CD8-positive, alpha-beta memory T cell (primary cell): ENCODE measurements at regions not wholly inside any gene's neighbourhood (a gene's known extent, or its start where the extent isn't known, plus 50 kb on each side); places are given as distances from the start of the nearest gene placed in this dataset.
"Not testable (repeated sequence)": the region's sequence is repeated elsewhere in the genome, so short reads cannot be mapped to it uniquely, and the experiment has no call there.

Source experiments
- CTCF ChIA-PET: fragments of 350-600 bp; sonication (Branson Sonifier 250); formaldehyde crosslinking; loops from one replicate; lab custom pipeline; 2021; ENCODE audit warnings: antibody characterized with exemption; lab: Charles Lee
- POLR2A ChIA-PET: fragments of 350-600 bp; sonication (Branson Sonifier 250); formaldehyde crosslinking; loops from one replicate; lab custom pipeline; 2021; ENCODE audit warnings: antibody characterized with exemption; lab: Charles Lee
- DNase-seq, 5 donors: peaks; one replicate each; pipeline versions ENCODE4 v3.0.0 to v3.0.0-alpha.2; 2020 to 2022; ENCODE audit warnings: mixed read lengths in 1 of 5
- H3K27ac ChIP-seq: one replicate; pipeline ENCODE4 v1.7.0; 2013; ENCODE audit warnings: low read depth, mild to moderate bottlenecking, low read length, moderate library complexity
- H3K27me3 ChIP-seq: 2 replicates; pipeline ENCODE4 v1.7.0; 2013; ENCODE audit warnings: low read length, mild to moderate bottlenecking; ENCODE audit not compliant: insufficient read depth, poor library complexity, severe bottlenecking
- H3K36me3 ChIP-seq: 2 replicates; pipeline ENCODE4 v1.7.0; 2013; ENCODE audit warnings: mild to moderate bottlenecking, low read length, moderate library complexity; ENCODE audit not compliant: insufficient read depth
- H3K4me1 ChIP-seq: 2 replicates; pipeline ENCODE4 v1.7.0; 2013; ENCODE audit warnings: mild to moderate bottlenecking, low read length, moderate library complexity; ENCODE audit not compliant: insufficient read depth
- H3K4me3 ChIP-seq: 2 replicates; pipeline ENCODE4 v1.7.0; 2013; ENCODE audit warnings: mild to moderate bottlenecking, low read length
- H3K9me3 ChIP-seq: 2 replicates; pipeline ENCODE4 v1.7.0; 2013; ENCODE audit warnings: mild to moderate bottlenecking, low read length
- H3K27ac Mint-ChIP-seq, 8 donors: one replicate each; pipeline ENCODE4 v1.8.0; 2020 to 2021; ENCODE audit warnings: mixed read lengths in 8 of 8, mild to moderate bottlenecking in 6 of 8, inconsistent platforms in 3 of 8, moderate library complexity in 3 of 8
- H3K27me3 Mint-ChIP-seq, 2 donors: one replicate each; pipeline ENCODE4 v1.8.0; 2020 to 2021; ENCODE audit warnings: mixed read lengths in 2 of 2, mild to moderate bottlenecking in 1 of 2, moderate library complexity in 1 of 2
- H3K36me3 Mint-ChIP-seq, 3 donors: one replicate each; pipeline ENCODE4 v1.8.0; 2020 to 2021; ENCODE audit warnings: mixed read lengths in 3 of 3, inconsistent platforms in 1 of 3, mild to moderate bottlenecking in 1 of 3
- H3K4me1 Mint-ChIP-seq, 3 donors: one replicate each; pipeline ENCODE4 v1.8.0; 2020 to 2021; ENCODE audit warnings: mixed read lengths in 3 of 3, inconsistent platforms in 1 of 3, mild to moderate bottlenecking in 1 of 3
- H3K4me3 Mint-ChIP-seq, 7 donors: one replicate each; pipeline ENCODE4 v1.8.0; 2020 to 2021; ENCODE audit warnings: mixed read lengths in 7 of 7, mild to moderate bottlenecking in 6 of 7, moderate library complexity in 4 of 7, inconsistent platforms in 2 of 7
- H3K9me3 Mint-ChIP-seq, 5 donors: one replicate each; pipeline ENCODE4 v1.8.0; 2020 to 2022; ENCODE audit warnings: mixed read lengths in 5 of 5, mild to moderate bottlenecking in 3 of 5, moderate library complexity in 2 of 5, inconsistent platforms in 1 of 5

GRCh38 chr12:28033538-28033915 lies 61.0 kb upstream of the PTHLH start:
- DNase-seq, result no peak
- no peaks in the 10 kb centered on the region for H3K4me1 ChIP-seq
- peaks cover 2 to 3% of the 10 kb centered on the region in 2 donors for H3K27me3 Mint-ChIP-seq
- no peak overlapping the region for H3K27ac Mint-ChIP-seq
- H3K9me3 ChIP-seq, result no peaks in the 10 kb centered on the region
- no peak overlapping the region for H3K4me3 ChIP-seq
- H3K27me3 ChIP-seq, result no peaks in the 10 kb centered on the region
- H3K4me3 Mint-ChIP-seq, result no peak overlapping the region
- H3K9me3 Mint-ChIP-seq, result no peaks in the 10 kb centered on the region
- no peaks in the 10 kb centered on the region for H3K36me3 ChIP-seq
- H3K27ac ChIP-seq, result no peak overlapping the region
- POLR2A ChIA-PET, result no interaction called here
- CTCF ChIA-PET, result no interaction called here
- no peaks in the 10 kb centered on the region for H3K4me1 Mint-ChIP-seq
- H3K36me3 Mint-ChIP-seq, result no peaks in the 10 kb centered on the region

GRCh38 chr12:28034271-28034670 lies 61.7 kb upstream of the PTHLH start:
- CTCF ChIA-PET, result interaction anchor here (1.6 kb wide), 1 partner anchor 10 kb away, joined by 3 read pairs; no protein-coding TSS in a partner anchor

GRCh38 chr12:28035500-28035899 lies 63.0 kb upstream of the PTHLH start:
- DNase-seq, result no peak
- Mint-ChIP-seq H3K9me3 (no peaks in the 10 kb centered on the region), H3K4me3 (no peak overlapping the region), H3K27ac (no peak overlapping the region), H3K4me1 (no peaks in the 10 kb centered on the region), H3K27me3 (peaks cover 2 to 6% of the 10 kb centered on the region in 2 donors), H3K36me3 (no peaks in the 10 kb centered on the region)
- H3K27ac ChIP-seq, result no peak overlapping the region
- H3K9me3 ChIP-seq, result no peaks in the 10 kb centered on the region
- POLR2A ChIA-PET, result no interaction called here
- H3K36me3 ChIP-seq, result no peaks in the 10 kb centered on the region
- H3K4me1 ChIP-seq, result no peaks in the 10 kb centered on the region
- H3K4me3 ChIP-seq, result no peak overlapping the region
- CTCF ChIA-PET, result interaction anchor here (1.6 kb wide), 1 partner anchor 11 kb away, joined by 3 read pairs; no protein-coding TSS in a partner anchor
- no peaks in the 10 kb centered on the region for H3K27me3 ChIP-seq

More at GRCh38 chr12:28034271-28034670, 61.7 kb upstream of the PTHLH start:
- Histone ChIP-seq H3K36me3 (no peaks in the 10 kb centered on the region), H3K9me3 (no peaks in the 10 kb centered on the region), H3K4me1 (no peaks in the 10 kb centered on the region), H3K4me3 (no peak overlapping the region), H3K27ac (no peak overlapping the region), H3K27me3 (no peaks in the 10 kb centered on the region)
- Mint-ChIP-seq H3K27ac (no peak overlapping the region), H3K9me3 (no peaks in the 10 kb centered on the region), H3K4me1 (no peaks in the 10 kb centered on the region), H3K4me3 (no peak overlapping the region), H3K36me3 (no peaks in the 10 kb centered on the region), H3K27me3 (peaks cover 2 to 6% of the 10 kb centered on the region in 2 donors)
- DNase-seq, result no peak
- POLR2A ChIA-PET, result no interaction called here

GRCh38 chr12:28036940-28037339 lies 64.4 kb upstream of the PTHLH start:
- Mint-ChIP-seq H3K27me3 (peaks cover 4 to 6% of the 10 kb centered on the region in 2 donors), H3K4me1 (no peaks in the 10 kb centered on the region), H3K27ac (no peak overlapping the region), H3K9me3 (no peaks in the 10 kb centered on the region), H3K36me3 (no peaks in the 10 kb centered on the region), H3K4me3 (no peak overlapping the region)
- no peaks in the 10 kb centered on the region for H3K9me3 ChIP-seq
- no peaks in the 10 kb centered on the region for H3K4me1 ChIP-seq
- H3K27me3 ChIP-seq, result no peaks in the 10 kb centered on the region
- H3K27ac ChIP-seq, result no peak overlapping the region
- no peaks in the 10 kb centered on the region for H3K36me3 ChIP-seq
- CTCF ChIA-PET, result no interaction called here
- POLR2A ChIA-PET, result no interaction called here
- DNase-seq, result no peak
- no peak overlapping the region for H3K4me3 ChIP-seq

GRCh38 chr12:28040246-28040645 lies 67.7 kb upstream of the PTHLH start:
- no peak for DNase-seq
- ChIA-PET CTCF (no interaction called here), POLR2A (no interaction called here)
- Histone ChIP-seq H3K4me1 (no peaks in the 10 kb centered on the region), H3K9me3 (no peaks in the 10 kb centered on the region), H3K36me3 (no peaks in the 10 kb centered on the region), H3K27ac (no peak overlapping the region), H3K4me3 (no peak overlapping the region), H3K27me3 (no peaks in the 10 kb centered on the region)
- no peaks in the 10 kb centered on the region for H3K36me3 Mint-ChIP-seq
- no peak overlapping the region for H3K27ac Mint-ChIP-seq
- no peak overlapping the region for H3K4me3 Mint-ChIP-seq
- H3K9me3 Mint-ChIP-seq, result peaks cover 0 to 1% (median 0%) of the 10 kb centered on the region in 5 donors
- H3K27me3 Mint-ChIP-seq, result peaks cover 2 to 6% of the 10 kb centered on the region in 2 donors
- H3K4me1 Mint-ChIP-seq, result no peaks in the 10 kb centered on the region

GRCh38 chr12:28046600-28046999 lies 74.1 kb upstream of the PTHLH start:
- H3K4me3 ChIP-seq, CTCF ChIA-PET, H3K27me3 ChIP-seq, H3K36me3 Mint-ChIP-seq, H3K4me1 Mint-ChIP-seq, H3K4me3 Mint-ChIP-seq, H3K9me3 ChIP-seq, H3K4me1 ChIP-seq, H3K27ac Mint-ChIP-seq, POLR2A ChIA-PET, H3K36me3 ChIP-seq, DNase-seq, H3K27ac ChIP-seq: not testable (repeated sequence)
- Mint-ChIP-seq H3K27me3 (peaks cover 7 to 10% of the 10 kb centered on the region in 2 donors), H3K9me3 (peaks cover 4 to 15% (median 10%) of the 10 kb centered on the region in 5 donors)

GRCh38 chr12:28050606-28051005 lies 78.1 kb upstream of the PTHLH start:
- H3K9me3 Mint-ChIP-seq, result peaks cover 3 to 15% (median 10%) of the 10 kb centered on the region in 5 donors
- POLR2A ChIA-PET, result no interaction called here
- no peak overlapping the region for H3K27ac ChIP-seq
- H3K4me1 Mint-ChIP-seq, result no peaks in the 10 kb centered on the region
- H3K4me3 Mint-ChIP-seq, result no peak overlapping the region
- no peak for DNase-seq
- CTCF ChIA-PET, result no interaction called here
- H3K27me3 ChIP-seq, result no peaks in the 10 kb centered on the region
- H3K27me3 Mint-ChIP-seq, result peaks cover 7 to 10% of the 10 kb centered on the region in 2 donors
- H3K36me3 Mint-ChIP-seq, result peaks cover 0 to 4% (median 0%) of the 10 kb centered on the region in 3 donors
- no peak overlapping the region for H3K27ac Mint-ChIP-seq
- no peaks in the 10 kb centered on the region for H3K9me3 ChIP-seq
- no peaks in the 10 kb centered on the region for H3K36me3 ChIP-seq
- no peak overlapping the region for H3K4me3 ChIP-seq
- no peaks in the 10 kb centered on the region for H3K4me1 ChIP-seq

- POLR2A ChIA-PET, result no interaction called here
- peaks cover 2 to 6% (median 5%) of the 10 kb centered on the region in 5 donors for H3K9me3 Mint-ChIP-seq
- H3K4me3 Mint-ChIP-seq, result no peak overlapping the region
- no peaks in the 10 kb centered on the region for H3K9me3 ChIP-seq
- H3K27me3 ChIP-seq, result no peaks in the 10 kb centered on the region
- CTCF ChIA-PET, result no interaction called here
- no peaks in the 10 kb centered on the region for H3K36me3 Mint-ChIP-seq
- no peaks in the 10 kb centered on the region for H3K4me1 Mint-ChIP-seq
- no peaks in the 10 kb centered on the region for H3K4me1 ChIP-seq
- H3K4me3 ChIP-seq, result no peak overlapping the region
- no peaks in the 10 kb centered on the region for H3K36me3 ChIP-seq
- peaks cover 4 to 7% of the 10 kb centered on the region in 2 donors for H3K27me3 Mint-ChIP-seq
- DNase-seq, result no peak
- no peak overlapping the region for H3K27ac ChIP-seq
- H3K27ac Mint-ChIP-seq, result no peak overlapping the region
Measured at GRCh38 chr12:28051516-28052354, 79.2 kb upstream of the PTHLH start.
